ENCODE measurements at regions not wholly inside any gene's neighbourhood (a gene's known extent, or its start where the extent isn't known, plus 50 kb on each side); places are given as distances from the start of the nearest gene placed in this dataset.

GRCh38 chr11:115941481-115941993 lies 437.3 kb upstream of the CADM1 start:
- TF ChIP-seq, protein P1, sequence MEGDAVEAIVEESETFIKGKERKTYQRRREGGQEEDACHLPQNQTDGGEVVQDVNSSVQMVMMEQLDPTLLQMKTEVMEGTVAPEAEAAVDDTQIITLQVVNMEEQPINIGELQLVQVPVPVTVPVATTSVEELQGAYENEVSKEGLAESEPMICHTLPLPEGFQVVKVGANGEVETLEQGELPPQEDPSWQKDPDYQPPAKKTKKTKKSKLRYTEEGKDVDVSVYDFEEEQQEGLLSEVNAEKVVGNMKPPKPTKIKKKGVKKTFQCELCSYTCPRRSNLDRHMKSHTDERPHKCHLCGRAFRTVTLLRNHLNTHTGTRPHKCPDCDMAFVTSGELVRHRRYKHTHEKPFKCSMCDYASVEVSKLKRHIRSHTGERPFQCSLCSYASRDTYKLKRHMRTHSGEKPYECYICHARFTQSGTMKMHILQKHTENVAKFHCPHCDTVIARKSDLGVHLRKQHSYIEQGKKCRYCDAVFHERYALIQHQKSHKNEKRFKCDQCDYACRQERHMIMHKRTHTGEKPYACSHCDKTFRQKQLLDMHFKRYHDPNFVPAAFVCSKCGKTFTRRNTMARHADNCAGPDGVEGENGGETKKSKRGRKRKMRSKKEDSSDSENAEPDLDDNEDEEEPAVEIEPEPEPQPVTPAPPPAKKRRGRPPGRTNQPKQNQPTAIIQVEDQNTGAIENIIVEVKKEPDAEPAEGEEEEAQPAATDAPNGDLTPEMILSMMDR (IDR thresholded peaks at IDR 0.05): no peak
- Histone ChIP-seq H3K27ac (no peak overlapping the region), H3K27me3 (no peaks in the 10 kb centered on the region), H3K4me1 (no peaks in the 10 kb centered on the region), H3K36me3 (no peaks in the 10 kb centered on the region), H3K4me3 (no peak overlapping the region), H3K9me3 (no peaks in the 10 kb centered on the region)
- DNase-seq (ENCODE audit: low spot score in 2 of 2): peak; percentile 33 to 70
- intact Hi-C loops (cut with DNase I): no loop called here

GRCh38 chr11:115941044-115941443 lies 436.8 kb upstream of the CADM1 start:
- Histone ChIP-seq H3K9me3 (no peaks in the 10 kb centered on the region), H3K4me1 (no peaks in the 10 kb centered on the region), H3K4me3 (no peak overlapping the region), H3K27ac (no peak overlapping the region), H3K36me3 (no peaks in the 10 kb centered on the region), H3K27me3 (no peaks in the 10 kb centered on the region)
- DNase-seq (ENCODE audit: low spot score in 2 of 2): no peak
- intact Hi-C loops (cut with DNase I): no loop called here
- TF ChIP-seq, protein P1 (IDR thresholded peaks at IDR 0.05): no peak

DNA sequence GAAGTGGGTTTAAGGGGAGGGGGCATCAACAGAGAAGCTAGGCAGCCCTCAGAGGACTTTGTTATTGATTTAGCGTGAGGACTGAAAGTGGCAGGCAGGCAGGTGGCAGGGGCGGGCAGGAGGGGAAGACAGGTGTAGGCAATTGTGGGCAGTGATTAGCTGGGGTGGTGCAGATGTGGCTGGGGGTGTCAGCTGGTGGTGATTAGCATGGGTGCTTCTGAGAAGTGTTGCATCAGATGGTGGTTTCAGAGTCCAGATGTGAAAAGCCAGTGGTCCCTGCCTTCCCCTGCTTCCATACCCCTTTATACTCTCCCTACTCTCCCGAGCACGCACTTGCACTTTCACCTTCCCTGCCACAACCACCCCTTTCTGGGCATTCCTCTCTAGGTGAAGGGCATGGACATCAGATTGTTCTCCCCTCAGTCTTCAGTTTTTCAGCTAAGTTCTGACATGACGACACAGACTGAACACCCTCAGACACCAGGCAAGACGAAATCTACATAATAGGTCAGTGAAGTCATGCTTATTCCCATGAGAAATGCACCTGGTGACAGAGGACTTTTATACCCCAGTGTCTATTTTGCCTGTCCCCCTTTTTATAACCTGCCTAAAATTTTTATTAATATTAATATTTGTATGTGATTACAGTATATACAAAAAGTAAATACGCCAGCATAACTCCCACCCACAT lies 435.7 kb upstream of the CADM1 start:
- intact Hi-C loops (cut with DNase I): no loop called here
- no peak for DNase-seq (ENCODE audit: low spot score in 2 of 2)
- H3K4me3 ChIP-seq: no peak overlapping the region
- no peaks in the 10 kb centered on the region for H3K4me1 ChIP-seq
- no peak overlapping the region for H3K27ac ChIP-seq
- H3K36me3 ChIP-seq: no peaks in the 10 kb centered on the region
- H3K9me3 ChIP-seq: no peaks in the 10 kb centered on the region
- TF ChIP-seq, protein P1 (IDR thresholded peaks at IDR 0.05): no peak
- no peaks in the 10 kb centered on the region for H3K27me3 ChIP-seq

GRCh38 chr11:115939104-115939730 lies 435.0 kb upstream of the CADM1 start:
- DNase-seq (ENCODE audit: low spot score in 2 of 2): no peak
- Histone ChIP-seq H3K27me3 (no peaks in the 10 kb centered on the region), H3K27ac (no peak overlapping the region), H3K4me1 (no peaks in the 10 kb centered on the region), H3K4me3 (no peak overlapping the region), H3K9me3 (no peaks in the 10 kb centered on the region), H3K36me3 (no peaks in the 10 kb centered on the region)
- intact Hi-C loops (cut with DNase I): no loop called here
- TF ChIP-seq, protein P1 (IDR thresholded peaks at IDR 0.05): no peak

DNA sequence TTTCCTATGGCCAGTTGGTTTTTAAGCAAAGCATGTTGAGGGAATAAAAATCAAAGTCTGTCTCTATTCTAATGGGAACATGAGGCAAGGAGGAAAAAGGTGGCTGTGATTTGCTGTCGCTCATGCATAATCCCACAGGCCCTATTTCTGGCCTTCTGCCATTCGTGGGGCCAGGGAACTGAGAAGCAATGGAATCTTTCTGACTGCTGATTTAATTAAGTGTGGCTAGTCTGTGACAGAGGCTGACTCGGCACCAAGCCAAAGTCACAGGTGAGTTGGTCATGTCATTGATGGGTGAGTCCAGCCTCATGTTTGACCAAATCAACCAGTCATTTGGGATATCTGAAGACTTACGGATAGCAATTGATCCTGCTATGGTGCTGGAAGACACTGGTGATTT lies 429.3 kb upstream of the CADM1 start:
- no peaks in the 10 kb centered on the region for H3K27me3 ChIP-seq
- H3K9me3 ChIP-seq: no peaks in the 10 kb centered on the region
- no peaks in the 10 kb centered on the region for H3K4me1 ChIP-seq
- DNase-seq (ENCODE audit: low spot score in 2 of 2): no peak
- H3K4me3 ChIP-seq: no peak overlapping the region
- no peaks in the 10 kb centered on the region for H3K36me3 ChIP-seq
- TF ChIP-seq, protein P1 (IDR thresholded peaks at IDR 0.05): no peak
- intact Hi-C loops (cut with DNase I): no loop called here
- no peak overlapping the region for H3K27ac ChIP-seq
